H9 (cell line): ENCODE measurements at regions not wholly inside any gene's neighbourhood (a gene's known extent, or its start where the extent isn't known, plus 50 kb on each side); places are given as distances from the start of the nearest gene placed in this dataset.
"Not testable (repeated sequence)": the region's sequence is repeated elsewhere in the genome, so short reads cannot be mapped to it uniquely, and the experiment has no call there.

Source experiments
- DNase-seq: peaks from one replicate; pipeline ENCODE4 v3.0.0-alpha.2; 2017
- H2AFZ ChIP-seq: one replicate; pipeline ENCODE4 v1.6.1; 2013; ENCODE audit warnings: mild to moderate bottlenecking, low read length, control low read depth, moderate library complexity
- H2AK5ac ChIP-seq: 2 replicates; pipeline ENCODE4 v1.6.1; 2013; ENCODE audit warnings: low read length, control low read depth, mixed read lengths; ENCODE audit not compliant: insufficient read length
- H2BK120ac ChIP-seq: one replicate; pipeline ENCODE4 v1.6.1; 2013; ENCODE audit warnings: low read depth, mild to moderate bottlenecking, low read length, control low read depth, inconsistent platforms; ENCODE audit not compliant: poor library complexity, severe bottlenecking
- H2BK12ac ChIP-seq: 2 replicates; pipeline ENCODE4 v1.6.1; 2013; ENCODE audit warnings: low read length, control low read depth, mixed read lengths, low read depth; ENCODE audit not compliant: insufficient read length
- H2BK15ac ChIP-seq: 2 replicates; pipeline ENCODE4 v1.6.1; 2013; ENCODE audit warnings: low read depth, low read length, control low read depth
- H2BK20ac ChIP-seq: one replicate; pipeline ENCODE4 v1.6.1; 2013; ENCODE audit warnings: low read depth, mild to moderate bottlenecking, low read length, control low read depth, inconsistent platforms; ENCODE audit not compliant: poor library complexity, severe bottlenecking
- H2BK5ac ChIP-seq: 2 replicates; pipeline ENCODE4 v1.6.1; 2013; ENCODE audit warnings: low read length, control low read depth, mixed read lengths; ENCODE audit not compliant: insufficient read length
- H3K14ac ChIP-seq: 2 replicates; pipeline ENCODE4 v1.6.1; 2013; ENCODE audit warnings: low read length, control low read depth; ENCODE audit not compliant: insufficient read depth
- H3K18ac ChIP-seq: 2 replicates; pipeline ENCODE4 v1.6.1; 2013; ENCODE audit warnings: low read depth, mild to moderate bottlenecking, mixed read lengths, low read length, control low read depth; ENCODE audit not compliant: insufficient read length
- H3K23ac ChIP-seq: 2 replicates; pipeline ENCODE4 v1.6.1; 2013; ENCODE audit warnings: low read length, control low read depth, mixed read lengths, low read depth; ENCODE audit not compliant: insufficient read length
- H3K23me2 ChIP-seq: 2 replicates; pipeline ENCODE4 v1.6.1; 2013; ENCODE audit warnings: low read depth, mild to moderate bottlenecking, mixed read lengths, low read length, control low read depth; ENCODE audit not compliant: insufficient read length, poor library complexity, severe bottlenecking
- H3K27ac ChIP-seq: 2 replicates; pipeline ENCODE4 v1.5.1; 2013; ENCODE audit warnings: low read length, control low read depth, mixed read lengths, low read depth; ENCODE audit not compliant: insufficient read length
- H3K27me3 ChIP-seq: 2 replicates; pipeline ENCODE4 v1.6.1; 2013; ENCODE audit warnings: low read length, control low read depth, inconsistent platforms; ENCODE audit not compliant: insufficient read depth
- H3K4ac ChIP-seq: 2 replicates; pipeline ENCODE4 v1.6.1; 2013; ENCODE audit warnings: low read depth, mild to moderate bottlenecking, control low read depth, inconsistent platforms, low read length, moderate library complexity
- H3K4me1 ChIP-seq: 2 replicates; pipeline ENCODE4 v1.6.1; 2013; ENCODE audit warnings: low read length, control low read depth, inconsistent platforms; ENCODE audit not compliant: insufficient read depth
- H3K4me2 ChIP-seq: 2 replicates; pipeline ENCODE4 v1.6.1; 2013; ENCODE audit warnings: low read length, control low read depth, mixed read lengths; ENCODE audit not compliant: insufficient read length, insufficient read depth
- H3K56ac ChIP-seq: 2 replicates; pipeline ENCODE4 v1.6.1; 2013; ENCODE audit warnings: low read depth, mild to moderate bottlenecking, mixed read lengths, low read length, control low read depth; ENCODE audit not compliant: insufficient read length
- H3K79me1 ChIP-seq: 2 replicates; pipeline ENCODE4 v1.6.1; 2013; ENCODE audit warnings: low read depth, mild to moderate bottlenecking, moderate library complexity, low read length, control low read depth, inconsistent platforms; ENCODE audit not compliant: insufficient read depth, poor library complexity, severe bottlenecking
- H3K79me2 ChIP-seq: 2 replicates; pipeline ENCODE4 v1.6.1; 2013; ENCODE audit warnings: low read length, control low read depth, inconsistent platforms; ENCODE audit not compliant: insufficient read depth
- H3K9ac ChIP-seq: 2 replicates; pipeline ENCODE4 v1.6.1; 2013; ENCODE audit warnings: low read length, control low read depth, mixed read lengths; ENCODE audit not compliant: insufficient read length; ENCODE audit errors: extremely low read depth
- H3K9me3 ChIP-seq: one replicate; pipeline ENCODE4 v1.6.1; 2013; ENCODE audit warnings: low read depth, low read length, inconsistent platforms; ENCODE audit not compliant: control insufficient read depth
- H3T11ph ChIP-seq: one replicate; pipeline ENCODE4 v1.6.1; 2013; ENCODE audit warnings: mild to moderate bottlenecking, low read length, control low read depth, inconsistent platforms
- H4K20me1 ChIP-seq: one replicate; pipeline ENCODE4 v1.6.1; 2013; ENCODE audit not compliant: control insufficient read depth, insufficient read length, insufficient read depth
- H4K5ac ChIP-seq: 2 replicates; pipeline ENCODE4 v1.6.1; 2013; ENCODE audit warnings: low read depth, mild to moderate bottlenecking, mixed read lengths, low read length, control low read depth; ENCODE audit not compliant: insufficient read length
- H4K8ac ChIP-seq: replicated peaks from 2 replicates; pipeline ENCODE4 v1.6.1; 2013; ENCODE audit warnings: low read length, control low read depth, mixed read lengths, low read depth; ENCODE audit not compliant: insufficient read length
- H4K91ac ChIP-seq: 2 replicates; pipeline ENCODE4 v1.6.1; 2013; ENCODE audit warnings: low read depth, mild to moderate bottlenecking, moderate library complexity, mixed read lengths, low read length, control low read depth; ENCODE audit not compliant: insufficient read length
- H3K27ac Mint-ChIP-seq, 3 experiments: 2 replicates in 2 of 3; 3 replicates in 1 of 3; pipeline ENCODE4 v1.8.0; 2020 to 2021; ENCODE audit warnings: mixed read lengths in 3 of 3, mild to moderate bottlenecking in 1 of 3, moderate library complexity in 1 of 3
- H3K27me3 Mint-ChIP-seq: 2 replicates; pipeline ENCODE4 v1.8.0; 2021; ENCODE audit warnings: low read depth, mild to moderate bottlenecking, moderate library complexity, mixed read lengths
- H3K36me3 Mint-ChIP-seq, 3 experiments: 2 replicates in 2 of 3; 3 replicates in 1 of 3; pipeline ENCODE4 v1.8.0; 2020 to 2021; ENCODE audit warnings: low read depth in 3 of 3, mixed read lengths in 3 of 3; ENCODE audit not compliant: insufficient read depth in 1 of 3
- H3K4me1 Mint-ChIP-seq, 2 experiments: 2 replicates each; pipeline ENCODE4 v1.8.0; 2020; ENCODE audit warnings: mixed read lengths in 2 of 2
- H3K4me3 Mint-ChIP-seq, 2 experiments: 2 replicates in 1 of 2; 3 replicates in 1 of 2; pipeline ENCODE4 v1.8.0; 2020 to 2021; ENCODE audit warnings: mild to moderate bottlenecking in 2 of 2, mixed read lengths in 2 of 2, moderate library complexity in 1 of 2
- H3K9me3 Mint-ChIP-seq, 2 experiments: 2 replicates in 1 of 2; 3 replicates in 1 of 2; pipeline ENCODE4 v1.8.0; 2020; ENCODE audit warnings: mild to moderate bottlenecking in 2 of 2, mixed read lengths in 2 of 2, moderate library complexity in 1 of 2
- WGBS: extraction: QIAGEN DNeasy Blood & Tissue Kit; methylation state at CpG from one replicate; pipeline ENCODE4 v1.1.7; 2013; ENCODE audit warnings: missing lambda C conversion rate, low lambda C conversion rate, mixed read lengths; ENCODE audit not compliant: insufficient read length; ENCODE audit errors: extremely low coverage; 5-methylcytosine and 5-hydroxymethylcytosine counted together
- TF ChIP-seq, protein P1 (sequence below): fragments of 200-600 bp; sonication (generic); conservative IDR thresholded peaks from 3 replicates; pipeline ENCODE4 v1.8.0; 2021; ENCODE audit warnings: antibody characterized with exemption, mild to moderate bottlenecking

GRCh38 chr1:4133939-4134321 lies 233.9 kb upstream of the C1orf174 start:
- Histone ChIP-seq H3T11ph (no peak overlapping the region), H3K23ac (no peak overlapping the region), H3K4me1 (no peaks in the 10 kb centered on the region), H2BK12ac (no peak overlapping the region), H4K8ac (no peak overlapping the region), H3K4me2 (no peak overlapping the region), H3K27me3 (no peaks in the 10 kb centered on the region), H3K23me2 (no peaks in the 10 kb centered on the region), H4K91ac (no peak overlapping the region), H2BK20ac (no peak overlapping the region), H4K20me1 (no peaks in the 10 kb centered on the region), H3K79me2 (no peaks in the 10 kb centered on the region), H3K9ac (no peak overlapping the region), H2AK5ac (no peak overlapping the region), H3K27ac (no peak overlapping the region), H3K4ac (no peak overlapping the region), H2BK15ac (no peak overlapping the region), H3K9me3 (no peaks in the 10 kb centered on the region), H2BK5ac (no peak overlapping the region), H3K18ac (no peak overlapping the region), H3K79me1 (no peaks in the 10 kb centered on the region), H3K56ac (no peak overlapping the region), H3K14ac (no peak overlapping the region), H2BK120ac (no peak overlapping the region), H2AFZ (no peak overlapping the region), H4K5ac (no peak overlapping the region)
- Mint-ChIP-seq H3K36me3 (peaks cover 0 to 2% (median 0%) of the 10 kb centered on the region in 3 experiments; a peak in 2 of 7 replicates), H3K27me3 (peaks cover 15% of the 10 kb centered on the region), H3K9me3 (peaks cover 4 to 8% of the 10 kb centered on the region in 2 experiments; a peak in 3 of 5 replicates), H3K27ac (no peak overlapping the region), H3K4me3 (no peak overlapping the region), H3K4me1 (peaks cover 33% of the 10 kb centered on the region in 2 experiments)
- DNase-seq: no peak
- TF ChIP-seq, protein P1, sequence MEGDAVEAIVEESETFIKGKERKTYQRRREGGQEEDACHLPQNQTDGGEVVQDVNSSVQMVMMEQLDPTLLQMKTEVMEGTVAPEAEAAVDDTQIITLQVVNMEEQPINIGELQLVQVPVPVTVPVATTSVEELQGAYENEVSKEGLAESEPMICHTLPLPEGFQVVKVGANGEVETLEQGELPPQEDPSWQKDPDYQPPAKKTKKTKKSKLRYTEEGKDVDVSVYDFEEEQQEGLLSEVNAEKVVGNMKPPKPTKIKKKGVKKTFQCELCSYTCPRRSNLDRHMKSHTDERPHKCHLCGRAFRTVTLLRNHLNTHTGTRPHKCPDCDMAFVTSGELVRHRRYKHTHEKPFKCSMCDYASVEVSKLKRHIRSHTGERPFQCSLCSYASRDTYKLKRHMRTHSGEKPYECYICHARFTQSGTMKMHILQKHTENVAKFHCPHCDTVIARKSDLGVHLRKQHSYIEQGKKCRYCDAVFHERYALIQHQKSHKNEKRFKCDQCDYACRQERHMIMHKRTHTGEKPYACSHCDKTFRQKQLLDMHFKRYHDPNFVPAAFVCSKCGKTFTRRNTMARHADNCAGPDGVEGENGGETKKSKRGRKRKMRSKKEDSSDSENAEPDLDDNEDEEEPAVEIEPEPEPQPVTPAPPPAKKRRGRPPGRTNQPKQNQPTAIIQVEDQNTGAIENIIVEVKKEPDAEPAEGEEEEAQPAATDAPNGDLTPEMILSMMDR: no peak
- no CpG with 5 or more reads among the region's 9 CpGs for WGBS

DNA sequence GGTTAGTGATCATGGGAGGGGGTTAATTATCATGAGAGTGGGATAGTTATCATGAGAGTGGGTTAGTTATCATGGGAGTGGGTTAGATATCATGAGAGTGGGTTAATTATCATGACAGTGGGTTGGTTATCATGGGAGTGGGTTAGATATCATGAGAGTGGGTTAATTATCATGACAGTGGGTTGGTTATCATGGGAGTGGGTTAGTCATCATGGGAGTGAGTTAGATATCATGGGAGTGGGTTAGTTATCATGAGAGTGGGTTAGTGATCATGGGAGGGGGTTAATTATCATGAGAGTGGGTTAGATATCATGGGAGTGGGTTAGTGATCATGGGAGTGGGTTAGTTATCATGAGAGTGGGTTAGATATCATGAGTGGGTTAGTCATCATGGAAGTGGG lies 235.8 kb upstream of the C1orf174 start:
- not testable (repeated sequence) for H3K27me3 ChIP-seq, H3K9ac ChIP-seq, H3K4me2 ChIP-seq, H3K23ac ChIP-seq, H2BK12ac ChIP-seq, H3K27ac ChIP-seq, H3K79me1 ChIP-seq, H4K20me1 ChIP-seq, H3K4me3 Mint-ChIP-seq, H3K9me3 ChIP-seq, H2AFZ ChIP-seq, H3K36me3 Mint-ChIP-seq, H3K27ac Mint-ChIP-seq, H3K23me2 ChIP-seq, H3K9me3 Mint-ChIP-seq, H4K91ac ChIP-seq, H2BK15ac ChIP-seq, H3K79me2 ChIP-seq, H3T11ph ChIP-seq, H2BK120ac ChIP-seq, H2BK20ac ChIP-seq, H4K8ac ChIP-seq, H3K18ac ChIP-seq, H4K5ac ChIP-seq, H3K56ac ChIP-seq, H2BK5ac ChIP-seq, H3K4ac ChIP-seq, DNase-seq, H2AK5ac ChIP-seq, H3K4me1 ChIP-seq, H3K14ac ChIP-seq
- peaks cover 10% of the 10 kb centered on the region for H3K27me3 Mint-ChIP-seq
- peaks cover 33% of the 10 kb centered on the region in 2 experiments for H3K4me1 Mint-ChIP-seq
